Fibroblast of lung (primary cell): ENCODE measurements at regions not wholly inside any gene's neighbourhood (a gene's known extent, or its start where the extent isn't known, plus 50 kb on each side); places are given as distances from the start of the nearest gene placed in this dataset.

Source experiments
- EZH2 ChIP-seq: IDR thresholded peaks from 2 replicates; pipeline ENCODE4 v1.5.1; 2012; ENCODE audit warnings: low read length, control low read depth, mild to moderate bottlenecking; ENCODE audit errors: missing control alignments
- TF ChIP-seq, protein P1 (sequence below), 2 donors: IDR thresholded peaks in 1 of 2; conservative IDR thresholded peaks in 1 of 2; 1 replicate in 1 of 2; 2 replicates in 1 of 2; pipeline ENCODE4 v1.5.1; 2011 to 2012; ENCODE audit warnings: low read length in 2 of 2, control low read depth in 1 of 2, inconsistent platforms in 1 of 2, low read depth in 1 of 2, mild to moderate bottlenecking in 1 of 2

DNA sequence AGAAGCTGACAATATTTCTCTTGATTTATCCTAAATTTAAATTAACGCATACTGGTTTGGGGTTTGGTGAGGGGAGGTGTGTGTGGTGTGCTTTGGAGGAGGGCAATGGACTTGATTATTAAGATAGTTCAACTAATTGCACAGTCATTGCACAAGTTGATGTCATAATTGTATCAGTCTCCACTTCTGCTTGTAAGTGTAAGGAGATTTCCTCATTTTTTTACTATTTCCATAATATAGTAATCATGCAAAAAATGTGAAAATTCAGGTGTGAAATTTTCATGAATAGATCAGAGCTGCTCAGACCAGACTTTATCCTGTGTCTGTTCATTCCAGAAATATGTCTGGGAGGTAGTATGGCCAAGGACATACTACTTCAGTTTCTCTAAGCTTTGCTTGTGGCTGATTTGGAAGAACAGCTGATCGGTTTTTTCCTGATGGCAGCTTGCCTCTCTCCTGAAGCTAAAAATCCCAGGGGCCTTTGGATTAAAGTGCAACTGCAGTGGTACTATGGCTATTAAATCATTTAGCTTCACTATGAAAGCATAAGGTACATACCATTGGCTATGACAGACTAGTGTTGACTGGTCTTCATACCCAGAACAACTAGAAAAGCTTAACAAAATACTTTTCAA, 201.8 kb upstream of the MIR17HG start:
- TF ChIP-seq, protein P1, sequence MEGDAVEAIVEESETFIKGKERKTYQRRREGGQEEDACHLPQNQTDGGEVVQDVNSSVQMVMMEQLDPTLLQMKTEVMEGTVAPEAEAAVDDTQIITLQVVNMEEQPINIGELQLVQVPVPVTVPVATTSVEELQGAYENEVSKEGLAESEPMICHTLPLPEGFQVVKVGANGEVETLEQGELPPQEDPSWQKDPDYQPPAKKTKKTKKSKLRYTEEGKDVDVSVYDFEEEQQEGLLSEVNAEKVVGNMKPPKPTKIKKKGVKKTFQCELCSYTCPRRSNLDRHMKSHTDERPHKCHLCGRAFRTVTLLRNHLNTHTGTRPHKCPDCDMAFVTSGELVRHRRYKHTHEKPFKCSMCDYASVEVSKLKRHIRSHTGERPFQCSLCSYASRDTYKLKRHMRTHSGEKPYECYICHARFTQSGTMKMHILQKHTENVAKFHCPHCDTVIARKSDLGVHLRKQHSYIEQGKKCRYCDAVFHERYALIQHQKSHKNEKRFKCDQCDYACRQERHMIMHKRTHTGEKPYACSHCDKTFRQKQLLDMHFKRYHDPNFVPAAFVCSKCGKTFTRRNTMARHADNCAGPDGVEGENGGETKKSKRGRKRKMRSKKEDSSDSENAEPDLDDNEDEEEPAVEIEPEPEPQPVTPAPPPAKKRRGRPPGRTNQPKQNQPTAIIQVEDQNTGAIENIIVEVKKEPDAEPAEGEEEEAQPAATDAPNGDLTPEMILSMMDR (conservative IDR thresholded peaks at IDR 0.05 in 1 of 2, IDR thresholded peaks at IDR 0.05 in 1 of 2; ENCODE audit: low read depth in 1 of 2, low read length in 2 of 2), result no peak
- no peak for TF ChIP-seq EZH2
